Glutamatergic neuron (in vitro differentiated cells): ENCODE measurements at regions not wholly inside any gene's neighbourhood (a gene's known extent, or its start where the extent isn't known, plus 50 kb on each side); places are given as distances from the start of the nearest gene placed in this dataset.

Source experiments
- DNase-seq: peaks from one replicate; pipeline ENCODE4 v3.0.0; 2022
- H3K27ac Mint-ChIP-seq: one replicate; pipeline ENCODE4 v1.8.0; 2020; ENCODE audit warnings: mild to moderate bottlenecking, mixed read lengths, inconsistent platforms; ENCODE audit not compliant: unreplicated experiment
- H3K27me3 Mint-ChIP-seq: one replicate; pipeline ENCODE4 v1.8.0; 2020; ENCODE audit warnings: mild to moderate bottlenecking, moderate library complexity, mixed read lengths, inconsistent platforms; ENCODE audit not compliant: unreplicated experiment
- H3K36me3 Mint-ChIP-seq: one replicate; pipeline ENCODE4 v1.8.0; 2020; ENCODE audit warnings: mild to moderate bottlenecking, mixed read lengths, inconsistent platforms; ENCODE audit not compliant: unreplicated experiment
- H3K4me1 Mint-ChIP-seq: one replicate; pipeline ENCODE4 v1.8.0; 2020; ENCODE audit warnings: mild to moderate bottlenecking, low read depth, mixed read lengths, inconsistent platforms; ENCODE audit not compliant: unreplicated experiment
- H3K4me3 Mint-ChIP-seq: one replicate; pipeline ENCODE4 v1.8.0; 2020; ENCODE audit warnings: mild to moderate bottlenecking, mixed read lengths, inconsistent platforms; ENCODE audit not compliant: unreplicated experiment
- H3K9me3 Mint-ChIP-seq: one replicate; pipeline ENCODE4 v1.8.0; 2020; ENCODE audit warnings: mild to moderate bottlenecking, moderate library complexity, mixed read lengths, inconsistent platforms; ENCODE audit not compliant: unreplicated experiment
- CTCF ChIP-seq: fragments of 200-600 bp; sonication (generic); IDR thresholded peaks from one replicate; pipeline ENCODE4 v1.5.0; 2021; ENCODE audit not compliant: partially characterized antibody, unreplicated experiment

DNA sequence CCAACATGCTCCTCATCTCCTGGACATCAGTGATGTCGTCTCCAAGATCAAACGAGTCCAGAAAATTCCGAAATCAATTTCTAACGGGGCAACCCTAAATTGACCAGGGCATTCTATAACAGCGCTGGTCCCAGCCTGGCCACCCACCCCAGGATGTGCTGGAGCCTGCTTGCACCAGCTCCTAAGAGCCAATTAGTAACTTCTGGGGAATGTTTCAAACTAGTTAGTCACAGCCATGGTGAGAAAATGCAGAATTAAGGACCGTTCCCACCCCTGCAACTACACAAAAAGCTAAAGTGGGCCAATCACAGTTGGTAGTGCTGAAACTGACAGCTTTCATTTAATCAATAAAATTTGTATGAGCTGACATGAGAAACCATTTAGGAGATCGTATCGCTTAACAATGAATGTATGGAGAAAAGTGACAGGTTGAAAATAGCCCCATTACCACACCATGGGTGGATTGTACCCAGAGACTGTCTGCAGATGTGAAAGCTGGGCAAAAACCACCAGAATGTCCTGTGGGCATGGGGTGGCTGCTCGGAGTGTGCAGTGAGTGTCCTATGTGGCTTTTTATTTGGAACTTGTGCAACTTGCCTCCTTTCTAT, 165.7 kb upstream of the AFDN start:
- Mint-ChIP-seq H3K27ac (no peak overlapping the region), H3K4me3 (no peak overlapping the region), H3K27me3 (no peaks in the 10 kb centered on the region), H3K4me1 (peaks cover 28% of the 10 kb centered on the region), H3K9me3 (peaks cover 4% of the 10 kb centered on the region), H3K36me3 (peaks cover 4% of the 10 kb centered on the region)
- no peak for TF ChIP-seq CTCF
- DNase-seq: no peak

GRCh38 chr6:167661552-167662044, 165.1 kb upstream of the AFDN start:
- H3K4me1 Mint-ChIP-seq: peaks cover 33% of the 10 kb centered on the region
- no peak for DNase-seq

GRCh38 chr6:167662075-167662880, 164.4 kb upstream of the AFDN start:
- no peak overlapping the region for H3K27ac Mint-ChIP-seq
- DNase-seq: no peak
- H3K27me3 Mint-ChIP-seq: peaks cover 6% of the 10 kb centered on the region
- peaks cover 4% of the 10 kb centered on the region for H3K36me3 Mint-ChIP-seq
- H3K4me1 Mint-ChIP-seq: peaks cover 39% of the 10 kb centered on the region
- TF ChIP-seq CTCF: no peak
- H3K9me3 Mint-ChIP-seq: peaks cover 4% of the 10 kb centered on the region
- H3K4me3 Mint-ChIP-seq: no peak overlapping the region

More at GRCh38 chr6:167661552-167662044, 165.1 kb upstream of the AFDN start:
- H3K27me3 Mint-ChIP-seq: peaks cover under 1% of the 10 kb centered on the region
- TF ChIP-seq CTCF: no peak
- H3K27ac Mint-ChIP-seq: no peak overlapping the region
- H3K9me3 Mint-ChIP-seq: peaks cover 4% of the 10 kb centered on the region
- H3K4me3 Mint-ChIP-seq: no peak overlapping the region
- H3K36me3 Mint-ChIP-seq: peaks cover 4% of the 10 kb centered on the region

DNA sequence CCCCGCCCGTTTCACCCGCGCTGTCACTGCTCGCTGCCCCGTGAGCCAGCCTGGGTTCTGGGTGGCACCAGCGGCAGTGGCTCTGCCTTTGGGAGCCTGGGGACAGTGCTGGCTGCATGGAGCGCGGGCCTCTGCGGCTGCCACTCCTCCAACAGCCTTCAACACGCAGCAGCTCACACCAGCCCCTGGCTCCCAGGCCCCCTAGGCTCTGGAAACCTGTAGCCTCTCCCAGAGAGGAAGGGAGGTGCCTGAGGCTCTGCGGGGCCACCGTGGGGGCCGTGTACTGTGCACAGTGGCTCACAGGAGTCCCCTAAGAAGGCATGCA, 163.9 kb upstream of the AFDN start:
- peaks cover 4% of the 10 kb centered on the region for H3K36me3 Mint-ChIP-seq
- H3K9me3 Mint-ChIP-seq: peaks cover 5% of the 10 kb centered on the region
- H3K27me3 Mint-ChIP-seq: peaks cover 6% of the 10 kb centered on the region
- no peak overlapping the region for H3K4me3 Mint-ChIP-seq
- no peak for TF ChIP-seq CTCF
- H3K4me1 Mint-ChIP-seq: peaks cover 43% of the 10 kb centered on the region
- H3K27ac Mint-ChIP-seq: no peak overlapping the region
- no peak for DNase-seq

DNA sequence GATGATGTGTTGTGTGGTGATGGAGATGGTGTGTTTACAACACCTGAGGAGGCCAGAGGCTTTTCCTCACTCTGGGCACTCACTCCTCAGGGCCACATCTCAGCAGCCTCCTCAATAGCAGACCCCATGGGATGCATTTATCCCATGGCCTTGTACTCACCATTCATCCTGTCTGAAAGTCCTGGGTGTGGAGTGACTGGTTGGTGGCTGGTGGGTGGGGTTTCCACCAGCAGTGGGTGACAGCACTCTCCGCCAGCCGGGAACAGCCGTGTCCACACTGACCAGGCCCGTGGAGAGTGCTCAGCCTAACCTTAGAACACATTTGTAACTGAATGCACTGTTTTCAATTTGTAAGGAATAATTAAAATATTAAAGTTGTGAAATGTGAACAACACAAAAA, 163.4 kb upstream of the AFDN start:
- peaks cover 4% of the 10 kb centered on the region for H3K36me3 Mint-ChIP-seq
- no peak overlapping the region for H3K4me3 Mint-ChIP-seq
- no peak overlapping the region for H3K27ac Mint-ChIP-seq
- peaks cover 10% of the 10 kb centered on the region for H3K27me3 Mint-ChIP-seq
- TF ChIP-seq CTCF: no peak
- H3K9me3 Mint-ChIP-seq: peaks cover 7% of the 10 kb centered on the region
- peaks cover 48% of the 10 kb centered on the region for H3K4me1 Mint-ChIP-seq
- no peak for DNase-seq
